Ovary (tissue), 7 donors: ENCODE measurements at regions not wholly inside any gene's neighbourhood (a gene's known extent, or its start where the extent isn't known, plus 50 kb on each side); places are given as distances from the start of the nearest gene placed in this dataset.

Source experiments
- DNase-seq, 5 donors: peaks; one replicate each; pipeline ENCODE4 v3.0.0-alpha.2; 2019 to 2020
- H3K27ac ChIP-seq, 2 donors: fragments of 200-600 bp; one replicate each; pipeline versions ENCODE4 v1.5.1 to v1.8.0; 2019 to 2022
- H3K27me3 ChIP-seq: fragments of 200-600 bp; one replicate; pipeline ENCODE4 v1.8.0; 2022
- H3K36me3 ChIP-seq: fragments of 200-600 bp; sonication (generic); one replicate; pipeline ENCODE4 v1.5.1; 2019
- H3K4me1 ChIP-seq: one replicate; pipeline ENCODE4 v1.8.1; 2013; ENCODE audit warnings: mild to moderate bottlenecking, moderate library complexity; ENCODE audit not compliant: insufficient read depth
- H3K4me3 ChIP-seq: fragments of 200-600 bp; sonication (generic); one replicate; pipeline ENCODE4 v1.5.1; 2017
- H3K9me3 ChIP-seq, 2 donors: fragments of 200-600 bp in 1 of 2; sonication (generic) in 1 of 2; one replicate each; pipeline versions ENCODE4 v1.5.1 to v1.8.1; 2013 to 2019; ENCODE audit warnings: mild to moderate bottlenecking in 1 of 2, moderate library complexity in 1 of 2
- CTCF ChIP-seq, 3 donors: fragments of 450-650 bp in 2 of 3; fragments of 200-600 bp in 1 of 3; IDR thresholded peaks; one replicate each; pipeline versions ENCODE4 v1.5.1 to v1.8.0; 2016 to 2022; ENCODE audit warnings: antibody characterized with exemption in 3 of 3, mild to moderate bottlenecking in 1 of 3
- EP300 ChIP-seq: sonication (generic); formaldehyde crosslinking; IDR thresholded peaks from one replicate; pipeline ENCODE4 v1.6.1; 2017; ENCODE audit warnings: antibody characterized with exemption
- POLR2A ChIP-seq: fragments of 450-650 bp; IDR thresholded peaks from one replicate; pipeline ENCODE4 v1.6.1; 2017; ENCODE audit warnings: antibody characterized with exemption, mild to moderate bottlenecking, moderate library complexity
- WGBS, 3 donors: extraction: QIAGEN DNeasy Blood & Tissue Kit in 1 of 3; methylation state at CpG; one replicate each; pipeline versions ENCODE4 v1.1.5 to v1.1.7; 2013 to 2017; 5-methylcytosine and 5-hydroxymethylcytosine counted together
- intact Hi-C, 4 donors: fragments of 100-400 bp; cut with DNase I; formaldehyde crosslinking; loops; one replicate each; pipeline versions ENCODE4 v1.11.0 to v1.15.1; 2022 to 2023
- donor health status: DM: no; HTN: no; CAD: no; lungs with moderate emphysema.
- donor health status: DM: no; HTN: no; CAD: no.
- donor health status: Bipolar disorder and iron deficiency.
- donor health status: DM: no; HTN: no; CAD: no.
- donor health status: DM: yes; HTN: yes; CAD: no.

GRCh38 chr12:13725049-13725448 lies 256.4 kb downstream of the GRIN2B start:
- Histone ChIP-seq H3K4me1 (peaks cover 1% of the 10 kb centered on the region), H3K4me3 (no peak overlapping the region), H3K27ac (no peak overlapping the region), H3K36me3 (no peaks in the 10 kb centered on the region), H3K27me3 (no peaks in the 10 kb centered on the region), H3K9me3 (no peaks in the 10 kb centered on the region)
- no peak for DNase-seq
- 71 to 79% (median 73%) methylated on average over 1 of the region's 1 CpG for WGBS, 3 donors
- TF ChIP-seq EP300 (no peak), CTCF (IDR thresholded peaks at IDR 0.05) (no peak), POLR2A (no peak)
- intact Hi-C loops: no loop called here

- Histone ChIP-seq H3K36me3 (no peaks in the 10 kb centered on the region), H3K9me3 (no peaks in the 10 kb centered on the region), H3K4me3 (no peak overlapping the region), H3K27me3 (no peaks in the 10 kb centered on the region), H3K4me1 (peaks cover 1% of the 10 kb centered on the region), H3K27ac (no peak overlapping the region)
- intact Hi-C loops: no loop called here
- no peak for DNase-seq
- TF ChIP-seq CTCF (IDR thresholded peaks at IDR 0.05) (no peak), EP300 (no peak), POLR2A (no peak)
- 32 to 40% (median 40%) methylated on average over 1 of the region's 1 CpG for WGBS, 3 donors
These were observed 257.3 kb downstream of the GRIN2B start for GRCh38 chr12:13724136-13724535.

- no peak for DNase-seq
- H3K9me3 ChIP-seq: no peaks in the 10 kb centered on the region
- TF ChIP-seq POLR2A: no peak
- no peak for TF ChIP-seq EP300
- TF ChIP-seq CTCF (IDR thresholded peaks at IDR 0.05): no peak
- H3K27ac ChIP-seq: no peak overlapping the region
- no peaks in the 10 kb centered on the region for H3K36me3 ChIP-seq
- intact Hi-C loops: no loop called here
- H3K27me3 ChIP-seq: no peaks in the 10 kb centered on the region
- no peaks in the 10 kb centered on the region for H3K4me1 ChIP-seq
- H3K4me3 ChIP-seq: no peak overlapping the region
- 86 to 93% (median 92%) methylated on average over 2 of the region's 2 CpGs for WGBS, 3 donors
These were observed 261.4 kb downstream of the GRIN2B start for GRCh38 chr12:13719986-13720385.

GRCh38 chr12:13718271-13718670 lies 263.1 kb downstream of the GRIN2B start:
- intact Hi-C loops: no loop called here

More at GRCh38 chr12:13718271-13718670, 263.1 kb downstream of the GRIN2B start:
- no peaks in the 10 kb centered on the region for H3K27me3 ChIP-seq
- 30 to 34% (median 32%) methylated on average over 5 of the region's 5 CpGs for WGBS, 3 donors
- TF ChIP-seq CTCF (IDR thresholded peaks at IDR 0.05) (no peak), EP300 (no peak), POLR2A (no peak)
- no peaks in the 10 kb centered on the region for H3K9me3 ChIP-seq
- no peaks in the 10 kb centered on the region for H3K4me1 ChIP-seq
- no peak overlapping the region for H3K27ac ChIP-seq
- DNase-seq: no peak
- H3K36me3 ChIP-seq: no peaks in the 10 kb centered on the region
- no peak overlapping the region for H3K4me3 ChIP-seq
